Fibroblast of the conjunctiva (primary cell): ENCODE measurements at regions not wholly inside any gene's neighbourhood (a gene's known extent, or its start where the extent isn't known, plus 50 kb on each side); places are given as distances from the start of the nearest gene placed in this dataset.
"Not testable (repeated sequence)": the region's sequence is repeated elsewhere in the genome, so short reads cannot be mapped to it uniquely, and the experiment has no call there.

Experiments used
- DNase-seq: peaks from one replicate; pipeline ENCODE4 v3.0.0-alpha.2; 2010; ENCODE audit warnings: low read depth

GRCh38 chr13:107819071-107819470 lies 396.3 kb downstream of the LIG4 start:
- no peak for DNase-seq

- DNase-seq, result no peak
Observed at GRCh38 chr13:107817647-107818287, 397.6 kb downstream of the LIG4 start.

GRCh38 chr13:107812014-107812412 lies 403.3 kb downstream of the LIG4 start:
- DNase-seq, result no peak

GRCh38 chr13:107811233-107812013 lies 403.9 kb downstream of the LIG4 start:
- no peak for DNase-seq

- DNase-seq, result no peak
Observed at GRCh38 chr13:107809125-107809524, 406.2 kb downstream of the LIG4 start.

GRCh38 chr13:107808389-107808788 lies 406.9 kb downstream of the LIG4 start:
- no peak for DNase-seq

GRCh38 chr13:107807306-107808073 lies 407.8 kb downstream of the LIG4 start:
- DNase-seq, result no peak

GRCh38 chr13:107806726-107807125 lies 408.6 kb downstream of the LIG4 start:
- no peak for DNase-seq

- DNase-seq, result no peak
Observed at GRCh38 chr13:107803822-107804495, 411.4 kb downstream of the LIG4 start.

- no peak for DNase-seq
Observed at GRCh38 chr13:107801621-107802020, 413.7 kb downstream of the LIG4 start.

GRCh38 chr13:107799001-107799400 lies 416.3 kb downstream of the LIG4 start:
- DNase-seq, result no peak

GRCh38 chr13:107790397-107790796 lies 424.9 kb downstream of the LIG4 start:
- DNase-seq, result no peak

GRCh38 chr13:107788464-107789165 lies 426.7 kb downstream of the LIG4 start:
- DNase-seq, result no peak

- not testable (repeated sequence) for DNase-seq
Observed at GRCh38 chr13:107782646-107783045, 432.7 kb downstream of the LIG4 start.

GRCh38 chr13:107778094-107778493 lies 437.2 kb downstream of the LIG4 start:
- DNase-seq, result no peak

- DNase-seq, result no peak
Observed at GRCh38 chr13:107770541-107770940, 444.8 kb downstream of the LIG4 start.

GRCh38 chr13:107767119-107767518 lies 448.2 kb downstream of the LIG4 start:
- DNase-seq, result no peak

GRCh38 chr13:107765724-107766401 lies 449.5 kb downstream of the LIG4 start:
- no peak for DNase-seq

- DNase-seq, result no peak
Observed at GRCh38 chr13:107764046-107764445, 451.3 kb downstream of the LIG4 start.

GRCh38 chr13:107753748-107754147 lies 461.6 kb downstream of the LIG4 start:
- DNase-seq, result no peak

GRCh38 chr13:107753291-107753690 lies 462.0 kb downstream of the LIG4 start:
- no peak for DNase-seq
